Gastrocnemius medialis (tissue), 4 donors: ENCODE measurements at regions not wholly inside any gene's neighbourhood (a gene's known extent, or its start where the extent isn't known, plus 50 kb on each side); places are given as distances from the start of the nearest gene placed in this dataset.
"Not testable (repeated sequence)": the region's sequence is repeated elsewhere in the genome, so short reads cannot be mapped to it uniquely, and the experiment has no call there.

Source experiments
- ATAC-seq, 2 donors: fragments of 150-250 bp; one replicate each; pipeline ENCODE4 v1.9.1; 2016
- DNase-seq, 2 donors: peaks; one replicate each; pipeline ENCODE4 v3.0.0-alpha.2; 2019
- H3K27ac ChIP-seq, 4 donors: fragments of 200-600 bp; sonication (generic); 1 replicate in 1 of 4; 2 replicates in 3 of 4; pipeline ENCODE4 v1.5.1; 2016 to 2018; ENCODE audit warnings: mild to moderate bottlenecking in 2 of 4, moderate library complexity in 1 of 4
- H3K27me3 ChIP-seq, 3 donors: fragments of 200-600 bp; sonication (generic) in 2 of 3; 1 replicate in 1 of 3; 2 replicates in 2 of 3; pipeline versions ENCODE4 v1.5.1 to v1.6.0; 2016 to 2019; ENCODE audit warnings: mild to moderate bottlenecking in 1 of 3, moderate library complexity in 1 of 3
- H3K36me3 ChIP-seq, 2 donors: fragments of 200-600 bp; sonication (generic) in 1 of 2; one replicate each; pipeline ENCODE4 v1.5.1; 2017 to 2018
- H3K4me1 ChIP-seq, 2 donors: fragments of 200-600 bp; sonication (generic) in 1 of 2; one replicate each; pipeline ENCODE4 v1.5.1; 2016 to 2017; ENCODE audit warnings: mild to moderate bottlenecking in 2 of 2
- H3K4me3 ChIP-seq, 4 donors: fragments of 200-600 bp; sonication (generic) in 3 of 4; 1 replicate in 1 of 4; 2 replicates in 3 of 4; pipeline ENCODE4 v1.5.1; 2016 to 2019; ENCODE audit warnings: mild to moderate bottlenecking in 2 of 4
- H3K9me3 ChIP-seq, 3 donors: fragments of 200-600 bp; sonication (generic) in 2 of 3; 1 replicate in 1 of 3; 2 replicates in 2 of 3; pipeline ENCODE4 v1.5.1; 2016 to 2019
- in situ Hi-C, 4 donors: fragments of 200-750 bp; cut with MboI; loops; one replicate each; pipeline versions ENCODE4 v1.15.0 to v1.8.0; 2017; ENCODE audit warnings: low sequenced_read_pairs in 4 of 4
- intact Hi-C: fragments of 100-400 bp; cut with DNase I; formaldehyde crosslinking; loops from one replicate; pipeline ENCODE4 v1.15.1; 2023; ENCODE audit warnings: low total_unique reads

DNA sequence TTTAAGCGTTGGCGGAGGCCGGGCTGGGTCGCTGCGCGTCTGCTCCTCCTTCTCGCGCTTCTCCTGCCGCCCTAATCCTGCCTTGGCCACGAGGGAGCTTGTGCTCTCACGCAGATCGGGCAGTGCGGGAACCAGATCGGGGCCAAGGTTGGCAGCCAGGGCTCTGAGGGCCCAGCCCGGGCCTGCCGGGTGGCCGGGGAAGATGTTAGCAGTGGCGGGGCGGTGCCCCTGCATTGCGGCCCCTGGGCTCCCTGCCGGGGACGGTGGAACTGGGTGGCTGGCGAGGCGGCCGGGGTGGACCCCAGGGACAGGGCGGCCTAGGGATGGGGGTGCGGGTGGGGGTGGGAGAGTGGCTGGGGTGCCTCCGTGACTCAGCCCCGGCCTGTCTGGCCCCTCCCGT lies 297.4 kb downstream of the CACNA1B start:
- intact Hi-C loops, H3K36me3 ChIP-seq, H3K4me3 ChIP-seq, H3K9me3 ChIP-seq, H3K27me3 ChIP-seq, DNase-seq, H3K27ac ChIP-seq, in situ Hi-C loops, H3K4me1 ChIP-seq, ATAC-seq: not testable (repeated sequence)

- H3K4me3 ChIP-seq, DNase-seq, H3K36me3 ChIP-seq, H3K27ac ChIP-seq, H3K27me3 ChIP-seq, ATAC-seq, intact Hi-C loops, H3K9me3 ChIP-seq, in situ Hi-C loops, H3K4me1 ChIP-seq: not testable (repeated sequence)
These were observed 297.8 kb downstream of the CACNA1B start for GRCh38 chr9:138175354-138175753.

GRCh38 chr9:138177091-138177490 lies 299.5 kb downstream of the CACNA1B start:
- H3K4me3 ChIP-seq, ATAC-seq, DNase-seq, intact Hi-C loops, H3K36me3 ChIP-seq, H3K27me3 ChIP-seq, H3K4me1 ChIP-seq, H3K27ac ChIP-seq, H3K9me3 ChIP-seq, in situ Hi-C loops: not testable (repeated sequence)

- ATAC-seq, H3K4me3 ChIP-seq, H3K9me3 ChIP-seq, H3K27me3 ChIP-seq, intact Hi-C loops, H3K27ac ChIP-seq, H3K4me1 ChIP-seq, in situ Hi-C loops, DNase-seq, H3K36me3 ChIP-seq: not testable (repeated sequence)
These were observed 301.4 kb downstream of the CACNA1B start for GRCh38 chr9:138179003-138179402.

- not testable (repeated sequence) for ATAC-seq
These were observed 302.1 kb downstream of the CACNA1B start for GRCh38 chr9:138179671-138180070.

GRCh38 chr9:138181963-138182362 lies 304.4 kb downstream of the CACNA1B start:
- H3K4me3 ChIP-seq, ATAC-seq, DNase-seq, H3K36me3 ChIP-seq, H3K9me3 ChIP-seq, H3K27ac ChIP-seq, intact Hi-C loops, H3K27me3 ChIP-seq, in situ Hi-C loops, H3K4me1 ChIP-seq: not testable (repeated sequence)

More at GRCh38 chr9:138179671-138180070, 302.1 kb downstream of the CACNA1B start:
- H3K36me3 ChIP-seq, H3K27me3 ChIP-seq, H3K27ac ChIP-seq, H3K4me1 ChIP-seq, DNase-seq, intact Hi-C loops, in situ Hi-C loops, H3K4me3 ChIP-seq, H3K9me3 ChIP-seq: not testable (repeated sequence)

DNA sequence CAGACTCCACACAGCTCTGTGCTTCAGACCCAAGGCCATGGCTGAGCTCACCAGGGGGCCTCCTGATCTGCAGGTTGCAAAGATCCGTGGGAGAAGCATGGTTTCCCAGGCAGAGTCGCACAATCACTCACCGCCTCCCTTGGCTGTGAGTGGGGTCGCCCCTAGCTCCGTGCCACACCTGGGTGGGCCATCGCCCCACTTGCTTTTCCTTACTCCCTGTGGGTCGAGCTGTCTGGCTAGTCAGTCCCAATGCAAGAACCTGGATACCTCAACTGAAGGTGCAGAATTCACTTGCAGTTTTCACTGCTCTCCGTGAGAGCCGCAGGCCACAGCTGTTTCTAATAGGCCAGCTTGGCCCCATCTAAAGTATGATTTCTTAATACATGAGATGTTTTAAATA lies 319.6 kb downstream of the CACNA1B start:
- intact Hi-C loops, DNase-seq, H3K27me3 ChIP-seq, ATAC-seq, H3K9me3 ChIP-seq, H3K36me3 ChIP-seq, H3K4me3 ChIP-seq, H3K27ac ChIP-seq, H3K4me1 ChIP-seq, in situ Hi-C loops: not testable (repeated sequence)

DNA sequence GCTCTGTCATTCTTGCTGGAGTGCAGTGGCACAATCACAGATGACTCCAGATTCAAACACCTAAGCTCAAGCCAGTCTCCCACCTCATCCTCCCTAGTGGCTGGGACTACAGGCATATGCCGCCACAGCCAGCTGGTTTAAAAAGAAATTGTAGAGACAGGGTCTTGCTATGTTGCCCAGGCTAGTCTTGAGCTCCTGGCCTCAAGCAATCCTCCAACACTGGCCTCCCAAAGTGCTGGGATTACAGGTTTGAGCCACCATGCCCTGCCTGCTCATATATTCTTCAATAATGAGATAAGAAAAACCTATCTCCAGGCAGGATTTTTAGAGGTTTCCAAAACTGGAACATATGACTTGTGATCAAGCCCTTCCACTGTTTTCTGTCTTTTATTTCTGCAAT lies 321.4 kb downstream of the CACNA1B start:
- intact Hi-C loops, H3K27me3 ChIP-seq, ATAC-seq, H3K4me1 ChIP-seq, H3K9me3 ChIP-seq, H3K4me3 ChIP-seq, H3K36me3 ChIP-seq, DNase-seq, H3K27ac ChIP-seq, in situ Hi-C loops: not testable (repeated sequence)

DNA sequence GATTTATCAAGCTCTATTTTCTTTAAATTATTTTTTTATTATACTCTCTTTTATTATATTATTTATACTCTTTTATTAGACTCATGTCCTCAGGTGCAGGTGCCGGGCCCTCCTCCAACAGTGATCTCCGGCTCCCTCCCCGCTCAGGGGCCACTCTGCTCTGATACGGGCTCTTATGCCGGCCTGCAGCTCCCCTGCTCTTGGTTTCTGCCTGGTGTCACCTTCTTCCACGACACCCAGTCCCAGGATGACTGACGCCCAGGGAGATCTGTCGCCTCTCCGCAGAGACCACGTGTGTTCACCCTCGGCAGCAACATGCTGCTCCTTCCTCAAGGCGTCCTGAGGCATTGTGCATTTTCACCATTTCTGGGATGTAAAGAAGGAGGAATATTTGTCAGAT lies 322.3 kb downstream of the CACNA1B start:
- H3K27ac ChIP-seq, H3K9me3 ChIP-seq, H3K4me3 ChIP-seq, H3K4me1 ChIP-seq, DNase-seq, intact Hi-C loops, H3K27me3 ChIP-seq, in situ Hi-C loops, H3K36me3 ChIP-seq, ATAC-seq: not testable (repeated sequence)

GRCh38 chr9:138200481-138201142 lies 323.0 kb downstream of the CACNA1B start:
- H3K9me3 ChIP-seq, H3K4me3 ChIP-seq, H3K36me3 ChIP-seq, DNase-seq, H3K27me3 ChIP-seq, ATAC-seq, H3K4me1 ChIP-seq, intact Hi-C loops, in situ Hi-C loops, H3K27ac ChIP-seq: not testable (repeated sequence)

DNA sequence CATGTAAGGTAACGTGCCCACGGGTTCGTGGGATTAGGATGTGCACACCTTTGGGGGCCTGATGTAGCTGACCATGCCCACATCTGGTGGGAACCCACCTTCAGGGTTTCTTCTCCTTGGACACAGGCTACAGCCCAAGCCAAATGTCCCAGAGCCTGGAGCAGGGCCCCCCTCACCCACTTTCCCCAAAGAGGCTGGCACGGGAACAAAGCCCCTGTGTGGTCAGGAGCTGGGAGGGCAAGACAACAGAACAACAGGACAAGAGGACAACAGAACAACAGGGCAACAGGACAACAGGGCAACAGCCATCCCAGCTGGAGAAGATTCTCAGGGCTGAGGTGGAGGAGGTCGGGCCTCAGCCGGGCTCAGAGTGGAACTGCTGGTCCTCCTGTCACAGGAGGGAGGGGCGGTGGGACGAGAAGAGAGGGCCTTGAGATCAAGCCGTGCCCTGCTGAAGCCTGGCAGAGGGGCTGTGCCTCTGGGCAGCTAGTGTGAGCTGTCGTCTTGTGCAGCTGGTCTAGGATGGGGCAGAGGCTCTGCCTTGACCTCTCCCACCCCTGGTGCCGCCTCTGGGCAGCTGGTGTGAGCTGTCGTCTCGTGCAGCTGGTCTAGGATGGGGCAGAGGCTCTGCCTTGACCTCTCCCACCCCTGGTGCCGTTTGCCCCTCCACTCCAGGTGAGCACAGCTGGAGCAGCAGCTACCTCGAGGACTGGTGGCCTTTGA lies 323.7 kb downstream of the CACNA1B start:
- DNase-seq, H3K27me3 ChIP-seq, H3K9me3 ChIP-seq, ATAC-seq, in situ Hi-C loops, H3K36me3 ChIP-seq, H3K4me3 ChIP-seq, H3K27ac ChIP-seq, H3K4me1 ChIP-seq, intact Hi-C loops: not testable (repeated sequence)

- DNase-seq, H3K36me3 ChIP-seq, H3K27ac ChIP-seq, in situ Hi-C loops, H3K9me3 ChIP-seq, intact Hi-C loops, H3K4me3 ChIP-seq, H3K27me3 ChIP-seq, ATAC-seq, H3K4me1 ChIP-seq: not testable (repeated sequence)
These were observed 324.5 kb downstream of the CACNA1B start for GRCh38 chr9:138202043-138202442.
